AG04449 (cell line): ENCODE measurements at regions not wholly inside any gene's neighbourhood (a gene's known extent, or its start where the extent isn't known, plus 50 kb on each side); places are given as distances from the start of the nearest gene placed in this dataset.

ENCODE experiments used
- CTCF ChIA-PET: fragments of 350-600 bp; formaldehyde crosslinking; extraction: SDS; loops from one replicate; lab custom pipeline; 2021; ENCODE audit warnings: antibody characterized with exemption; lab: Yijun Ruan, JAX
- POLR2A ChIA-PET: fragments of 400-600, 350-600 bp; formaldehyde crosslinking; extraction: SDS; loops from one replicate; lab custom pipeline; 2020; ENCODE audit warnings: antibody characterized with exemption, inconsistent platforms; lab: Yijun Ruan, JAX
- DNase-seq: peaks from one replicate; pipeline ENCODE4 v3.0.0-alpha.2; 2010; ENCODE audit warnings: low read depth, low spot score
- H3K4me3 ChIP-seq: 2 replicates; pipeline ENCODE4 v1.5.1; 2011; ENCODE audit warnings: low read depth, mild to moderate bottlenecking, control low read depth, low read length
- TF ChIP-seq, protein P1 (sequence below): IDR thresholded peaks from one replicate; pipeline ENCODE4 v1.5.1; 2011; ENCODE audit warnings: mild to moderate bottlenecking, moderate library complexity, low read length, control low read depth, inconsistent platforms; ENCODE audit not compliant: insufficient read depth; ENCODE audit errors: missing control alignments

GRCh38 chr9:78133751-78134150 lies 102.1 kb upstream of the CEP78 start:
- ChIA-PET CTCF (interaction anchor here (1.5 to 2.6 kb wide), 3 partner anchors 9 to 99 kb away, joined by 3 to 10 read pairs (median 4); no protein-coding TSS in a partner anchor), POLR2A (no interaction called here)
- no peak overlapping the region for H3K4me3 ChIP-seq
- TF ChIP-seq, protein P1, sequence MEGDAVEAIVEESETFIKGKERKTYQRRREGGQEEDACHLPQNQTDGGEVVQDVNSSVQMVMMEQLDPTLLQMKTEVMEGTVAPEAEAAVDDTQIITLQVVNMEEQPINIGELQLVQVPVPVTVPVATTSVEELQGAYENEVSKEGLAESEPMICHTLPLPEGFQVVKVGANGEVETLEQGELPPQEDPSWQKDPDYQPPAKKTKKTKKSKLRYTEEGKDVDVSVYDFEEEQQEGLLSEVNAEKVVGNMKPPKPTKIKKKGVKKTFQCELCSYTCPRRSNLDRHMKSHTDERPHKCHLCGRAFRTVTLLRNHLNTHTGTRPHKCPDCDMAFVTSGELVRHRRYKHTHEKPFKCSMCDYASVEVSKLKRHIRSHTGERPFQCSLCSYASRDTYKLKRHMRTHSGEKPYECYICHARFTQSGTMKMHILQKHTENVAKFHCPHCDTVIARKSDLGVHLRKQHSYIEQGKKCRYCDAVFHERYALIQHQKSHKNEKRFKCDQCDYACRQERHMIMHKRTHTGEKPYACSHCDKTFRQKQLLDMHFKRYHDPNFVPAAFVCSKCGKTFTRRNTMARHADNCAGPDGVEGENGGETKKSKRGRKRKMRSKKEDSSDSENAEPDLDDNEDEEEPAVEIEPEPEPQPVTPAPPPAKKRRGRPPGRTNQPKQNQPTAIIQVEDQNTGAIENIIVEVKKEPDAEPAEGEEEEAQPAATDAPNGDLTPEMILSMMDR = no peak
- no peak for DNase-seq

GRCh38 chr9:78132701-78133058 lies 101.1 kb upstream of the GNAQ start:
- ChIA-PET POLR2A (no interaction called here), CTCF (interaction anchor here (1.9 to 2.6 kb wide), 2 partner anchors 9 to 11 kb away, joined by 5 to 10 read pairs; no protein-coding TSS in a partner anchor)
- H3K4me3 ChIP-seq = no peak overlapping the region
- TF ChIP-seq, protein P1 = no peak
- DNase-seq = no peak

- POLR2A ChIA-PET = no interaction called here
- TF ChIP-seq, protein P1 = no peak
- no peak for DNase-seq
- CTCF ChIA-PET = interaction anchor here (0.6 to 3.4 kb wide), 5 partner anchors 9 to 74 kb away, joined by 3 to 28 read pairs (median 3); no protein-coding TSS in a partner anchor
- H3K4me3 ChIP-seq = no peak overlapping the region
Measured at GRCh38 chr9:78131969-78132700, 100.5 kb upstream of the GNAQ start.

- POLR2A ChIA-PET = interaction anchor here (0.5 kb wide), 1 partner anchor 293 kb away, joined by 3 read pairs; no protein-coding TSS in a partner anchor
- TF ChIP-seq, protein P1 = no peak
- CTCF ChIA-PET = interaction anchor here (1.3 to 3.4 kb wide), 3 partner anchors 7 to 15 kb away, joined by 3 to 28 read pairs (median 5); no protein-coding TSS in a partner anchor
Measured at GRCh38 chr9:78130853-78131252, 99.2 kb upstream of the GNAQ start.

GRCh38 chr9:78130004-78130403 lies 98.4 kb upstream of the GNAQ start:
- no peak overlapping the region for H3K4me3 ChIP-seq
- TF ChIP-seq, protein P1 = no peak
- DNase-seq = no peak
- ChIA-PET CTCF (interaction anchor here (3.4 kb wide), 1 partner anchor 8 kb away, joined by 28 read pairs; no protein-coding TSS in a partner anchor), POLR2A (interaction anchor here (0.5 kb wide), 1 partner anchor 292 kb away, joined by 3 read pairs; no protein-coding TSS in a partner anchor)

More at GRCh38 chr9:78130853-78131252, 99.2 kb upstream of the GNAQ start:
- no peak for DNase-seq
- no peak overlapping the region for H3K4me3 ChIP-seq
